ENCODE measurements at regions not wholly inside any gene's neighbourhood (a gene's known extent, or its start where the extent isn't known, plus 50 kb on each side); places are given as distances from the start of the nearest gene placed in this dataset.

- no peak for DNase-seq
- TF ChIP-seq POLR2A (IDR thresholded peaks at IDR 0.05) (no peak), CTCF (IDR thresholded peaks at IDR 0.05) (peak in 4 of 6 experiments; percentile 12 to 32 (median 29))
- Histone ChIP-seq H3K27me3 (no peaks in the 10 kb centered on the region), H3K27ac (no peak overlapping the region), H3K9me3 (no peaks in the 10 kb centered on the region), H3K36me3 (no peaks in the 10 kb centered on the region), H3K4me1 (peaks cover 0 to 5% (median 0%) of the 10 kb centered on the region in 4 donors), H3K4me3 (no peak overlapping the region)
These were observed 139.1 kb upstream of the FMN2 start for GRCh38 chr1:239952348-239953308.

GRCh38 chr1:239954836-239955235 lies 136.8 kb upstream of the FMN2 start:
- TF ChIP-seq POLR2A (IDR thresholded peaks at IDR 0.05) (no peak), CTCF (IDR thresholded peaks at IDR 0.05) (no peak)
- H3K4me3 ChIP-seq: no peak overlapping the region
- no peaks in the 10 kb centered on the region for H3K9me3 ChIP-seq
- H3K27me3 ChIP-seq: no peaks in the 10 kb centered on the region
- peaks cover 0 to 5% (median 0%) of the 10 kb centered on the region in 4 donors for H3K4me1 ChIP-seq
- H3K27ac ChIP-seq: no peak overlapping the region
- H3K36me3 ChIP-seq: no peaks in the 10 kb centered on the region
- DNase-seq: no peak

DNA sequence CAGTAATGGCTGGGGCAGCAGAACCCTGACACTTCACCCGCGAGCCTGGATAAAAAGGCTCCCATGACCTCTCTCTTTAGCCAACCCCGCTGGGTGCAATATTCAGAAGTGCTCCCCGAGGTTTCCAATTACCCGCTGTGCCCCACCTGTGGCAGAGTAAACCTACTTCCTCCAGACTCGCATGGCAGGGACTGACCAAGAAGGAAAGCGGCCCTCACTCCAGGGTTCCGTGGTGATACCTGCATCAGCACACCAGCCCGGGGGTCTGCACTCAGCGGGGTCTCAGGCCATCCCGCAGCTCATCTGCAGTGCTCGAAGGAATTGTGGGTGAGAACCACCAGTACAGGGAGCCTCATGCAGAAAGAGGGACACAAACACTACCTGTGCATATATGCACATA lies 136.3 kb upstream of the FMN2 start:
- Histone ChIP-seq H3K27ac (no peak overlapping the region), H3K27me3 (no peaks in the 10 kb centered on the region), H3K4me3 (no peak overlapping the region), H3K4me1 (peaks cover 0 to 5% (median 0%) of the 10 kb centered on the region in 4 donors), H3K36me3 (no peaks in the 10 kb centered on the region), H3K9me3 (no peaks in the 10 kb centered on the region)
- no peak for DNase-seq
- no peak for TF ChIP-seq POLR2A (IDR thresholded peaks at IDR 0.05)
- no peak for TF ChIP-seq CTCF (IDR thresholded peaks at IDR 0.05)

DNA sequence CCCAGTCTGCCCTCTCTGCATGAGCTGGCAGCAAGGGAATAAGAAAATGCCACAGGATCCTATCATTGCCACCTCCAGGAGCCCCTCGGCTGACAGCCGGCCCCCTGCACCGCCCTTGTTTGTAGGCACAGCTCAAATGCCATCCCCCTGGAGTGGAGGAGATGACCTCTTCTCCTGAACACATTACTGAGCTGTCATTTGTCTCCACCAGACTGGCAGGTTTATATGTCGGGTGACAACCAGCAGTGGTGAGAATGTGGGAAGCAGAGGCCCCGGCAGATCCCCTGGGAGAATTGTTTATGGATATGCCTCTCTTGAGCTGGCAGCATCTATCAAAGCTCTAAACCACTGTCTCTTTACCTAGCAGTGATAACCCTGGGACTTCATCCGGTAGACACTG lies 135.4 kb upstream of the FMN2 start:
- DNase-seq: no peak
- Histone ChIP-seq H3K27ac (no peak overlapping the region), H3K27me3 (no peaks in the 10 kb centered on the region), H3K9me3 (no peaks in the 10 kb centered on the region), H3K36me3 (no peaks in the 10 kb centered on the region), H3K4me3 (no peak overlapping the region), H3K4me1 (peaks cover 0 to 5% (median 0%) of the 10 kb centered on the region in 4 donors)
- TF ChIP-seq CTCF (IDR thresholded peaks at IDR 0.05): no peak
- TF ChIP-seq POLR2A (IDR thresholded peaks at IDR 0.05): no peak

DNA sequence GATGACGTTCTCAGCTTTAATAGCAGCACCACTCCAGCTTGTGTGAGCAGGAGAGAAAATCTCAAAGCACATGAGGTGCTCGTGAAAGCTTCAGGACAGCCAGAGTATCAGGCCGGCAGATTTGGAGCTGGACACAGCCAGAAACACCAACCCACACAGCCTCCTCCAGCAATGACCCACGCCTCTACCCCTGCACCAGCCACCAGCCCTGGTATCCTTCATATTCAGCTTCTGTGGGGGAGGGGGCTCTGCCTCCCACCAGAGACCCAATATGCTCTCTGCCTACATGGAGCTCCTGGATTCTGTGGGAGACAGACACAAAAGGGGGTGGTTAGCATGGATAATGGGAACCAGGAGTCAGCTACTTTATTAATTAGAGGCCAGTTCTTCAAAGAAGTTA lies 133.6 kb upstream of the FMN2 start:
- TF ChIP-seq CTCF (IDR thresholded peaks at IDR 0.05): no peak
- TF ChIP-seq POLR2A (IDR thresholded peaks at IDR 0.05): no peak
- Histone ChIP-seq H3K27ac (no peak overlapping the region), H3K9me3 (no peaks in the 10 kb centered on the region), H3K36me3 (no peaks in the 10 kb centered on the region), H3K27me3 (no peaks in the 10 kb centered on the region), H3K4me1 (no peaks in the 10 kb centered on the region), H3K4me3 (no peak overlapping the region)
- no peak for DNase-seq
